GM21423 (cell line): ENCODE measurements at regions not wholly inside any gene's neighbourhood (a gene's known extent, or its start where the extent isn't known, plus 50 kb on each side); places are given as distances from the start of the nearest gene placed in this dataset.

Source experiments
- ATAC-seq: cut with Tn5 transposase; IDR thresholded peaks from one replicate; pipeline ENCODE4 v1.9.1; 2021; ENCODE audit warnings: mild to moderate bottlenecking, moderate library complexity; ENCODE audit not compliant: unreplicated experiment

DNA sequence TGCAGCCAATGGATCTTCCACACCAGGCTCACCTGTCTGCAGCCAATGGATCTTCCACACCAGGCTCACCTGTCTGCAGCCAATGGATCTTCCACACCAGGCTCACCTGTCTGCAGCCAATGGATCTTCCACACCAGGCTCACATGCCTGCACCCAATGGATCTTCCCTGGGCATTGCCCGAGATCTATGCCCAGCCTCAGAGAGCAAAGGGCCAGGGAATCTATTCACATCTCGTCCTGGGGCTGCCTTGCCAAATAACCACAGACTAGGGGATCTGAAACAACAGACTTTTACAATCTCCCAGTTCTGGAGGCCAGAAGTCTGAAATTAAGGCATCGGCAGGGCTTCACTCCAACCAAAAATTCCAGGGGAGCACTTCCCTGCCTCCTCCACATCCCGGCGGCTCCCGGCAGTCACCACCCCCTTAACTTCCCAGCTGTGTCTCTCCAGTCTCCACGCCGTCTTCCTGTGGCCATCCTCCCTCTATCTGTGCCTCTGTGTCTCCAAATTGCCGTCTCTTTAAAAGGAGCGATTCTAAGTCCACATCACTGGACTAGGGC lies 92.4 kb upstream of the PPP2R2D start:
- ATAC-seq = no peak

DNA sequence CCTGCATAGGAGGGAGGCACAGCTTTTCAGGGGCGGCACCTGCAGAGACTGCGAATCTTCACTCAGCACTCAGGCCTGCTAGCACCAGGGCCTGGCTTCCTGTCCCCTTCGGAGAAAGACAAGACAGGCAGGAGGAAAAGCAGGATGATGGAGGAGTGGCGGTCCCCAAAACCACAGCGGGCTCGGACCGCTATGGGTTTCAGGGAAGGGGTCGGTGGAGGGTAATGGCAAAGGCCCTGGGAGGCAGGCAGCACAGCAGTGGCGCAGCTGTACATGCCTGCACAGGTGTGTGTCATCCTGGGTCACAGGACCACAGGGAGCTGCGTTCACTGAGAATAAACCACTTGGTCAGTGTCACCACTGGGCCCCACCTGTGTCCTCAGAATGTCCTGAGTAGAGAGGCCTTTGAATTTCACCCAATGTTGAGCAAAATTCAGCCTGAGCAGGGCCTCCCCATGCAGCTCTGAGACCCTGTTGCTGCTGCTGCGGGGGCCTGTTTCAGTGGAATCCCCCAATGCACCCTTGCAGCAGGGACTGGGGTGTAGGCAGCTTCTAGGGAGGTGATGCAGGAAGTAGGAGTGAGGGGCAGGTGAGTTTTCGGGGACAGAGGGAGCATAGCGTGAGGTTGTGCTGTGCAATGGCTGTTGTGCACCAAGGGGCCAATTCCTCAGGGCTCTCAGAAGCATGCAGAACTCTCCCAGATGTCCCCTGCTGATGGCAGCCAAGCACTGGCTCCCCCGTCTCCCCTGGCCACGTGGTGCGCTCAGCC lies 90.6 kb upstream of the PPP2R2D start:
- ATAC-seq = no peak

DNA sequence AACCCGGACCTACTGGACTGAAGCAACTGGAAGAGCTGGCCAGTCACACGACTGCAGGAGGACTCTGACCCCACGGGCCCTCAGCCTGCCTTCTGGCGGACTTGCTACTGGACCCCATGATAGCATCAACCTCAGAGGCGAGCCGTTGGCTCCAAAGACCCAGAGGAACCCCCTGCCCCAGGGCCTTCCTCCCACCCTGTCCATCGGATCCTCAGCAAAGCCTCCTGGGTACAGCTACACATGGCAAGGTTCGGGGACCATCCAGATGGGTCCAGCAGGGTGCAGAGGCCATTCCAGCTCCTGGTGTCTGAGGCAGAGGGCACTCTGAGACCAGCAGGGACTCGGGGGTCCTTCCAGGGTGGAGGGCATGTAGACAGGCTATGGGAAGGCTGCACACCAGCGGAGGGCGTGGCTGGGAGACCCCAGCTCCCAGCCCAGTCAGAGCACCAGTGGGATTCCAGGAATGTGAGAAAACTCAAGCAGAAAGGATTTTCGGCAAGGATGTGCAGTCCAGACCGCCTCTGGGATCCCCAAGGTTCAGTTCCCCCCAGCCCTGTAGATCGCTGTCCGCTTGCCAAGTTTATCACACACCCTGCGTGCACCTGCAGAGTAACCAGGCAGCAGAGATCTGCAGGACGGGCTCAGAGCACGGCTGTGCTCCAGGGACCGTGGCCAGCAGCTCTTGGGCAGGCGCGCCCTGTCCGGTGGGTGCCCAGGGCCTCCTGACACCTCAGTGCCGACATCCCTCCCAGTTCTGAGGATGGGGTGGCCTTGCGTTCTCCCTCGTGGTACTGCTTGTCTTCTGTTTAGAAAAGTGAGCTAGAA lies 89.8 kb upstream of the PPP2R2D start:
- no peak for ATAC-seq

DNA sequence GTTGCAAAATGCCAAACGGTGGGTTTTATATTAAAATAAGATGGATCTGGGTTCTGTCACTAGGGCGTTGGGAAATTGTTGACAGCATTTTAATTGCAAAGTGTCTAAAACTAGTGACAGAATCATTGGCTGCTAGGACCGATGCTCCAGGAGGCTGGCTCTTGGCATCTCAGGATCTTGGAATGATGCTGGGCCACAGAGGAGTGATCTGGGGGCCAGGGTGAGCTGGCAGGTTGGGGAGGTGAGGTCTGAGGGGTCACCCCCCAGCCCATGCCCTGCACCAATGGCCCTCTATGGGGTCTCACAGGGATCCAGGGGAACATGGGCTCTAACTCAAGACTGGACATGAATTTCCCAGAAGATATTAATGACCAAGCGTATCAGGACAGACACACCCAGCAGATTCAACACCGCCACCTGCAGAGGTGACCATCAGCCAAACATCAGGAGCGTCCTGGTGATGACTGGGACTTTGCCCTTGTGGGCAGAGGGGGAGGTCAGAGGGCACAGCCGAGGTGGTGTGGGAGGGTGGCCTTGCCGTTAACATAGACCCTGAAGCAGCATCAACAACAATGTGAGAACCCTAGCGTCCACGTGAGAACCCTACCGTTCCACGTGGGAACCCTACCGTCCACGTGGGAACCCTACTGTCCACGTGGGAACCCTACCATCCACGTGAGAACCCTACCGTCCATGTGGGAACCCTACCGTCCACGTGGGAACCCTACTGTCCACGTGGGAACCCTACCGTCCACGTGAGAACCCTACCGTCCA lies 89.0 kb upstream of the PPP2R2D start:
- no peak for ATAC-seq

DNA sequence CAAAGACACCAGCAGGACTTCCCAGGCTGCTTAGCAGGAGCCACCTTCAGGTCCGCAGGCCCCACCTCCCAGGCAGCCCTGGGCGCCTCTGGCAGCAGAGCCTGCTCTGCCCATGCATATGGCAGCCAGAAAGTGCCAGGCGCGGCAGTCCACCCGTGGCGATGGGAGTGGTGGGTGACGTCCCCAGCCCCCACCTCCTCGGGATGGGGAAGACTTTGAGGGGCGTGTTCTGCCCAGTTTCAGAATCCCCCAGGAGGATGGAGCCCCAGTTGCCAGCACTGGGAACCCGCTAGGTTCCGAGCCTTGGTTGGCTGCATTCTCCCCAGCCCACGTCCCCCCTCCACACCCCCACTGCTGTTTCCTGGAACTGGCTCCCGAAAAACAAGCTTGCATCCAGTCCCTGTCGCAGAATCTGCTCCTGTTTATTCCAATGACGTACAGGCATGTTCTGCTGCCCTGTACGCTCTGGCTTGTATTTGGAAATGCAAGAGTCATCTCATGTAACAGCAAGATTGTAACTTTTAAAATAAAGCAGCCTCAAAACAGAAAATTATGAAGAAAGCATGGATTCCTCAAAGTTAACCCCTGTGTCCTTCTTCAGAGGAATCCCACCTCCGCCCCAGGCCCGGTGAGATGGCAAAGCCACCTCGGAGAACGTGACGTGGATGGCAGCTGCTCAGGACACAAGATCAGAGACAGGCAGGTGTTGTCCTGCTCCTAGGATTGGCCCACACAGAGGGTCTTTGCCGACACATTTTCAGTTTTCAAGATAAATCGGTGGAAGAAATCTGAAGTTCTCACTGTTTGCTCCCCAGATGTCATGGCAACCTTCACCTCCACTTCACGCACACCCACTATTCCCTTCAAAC lies 87.8 kb upstream of the PPP2R2D start:
- no peak for ATAC-seq

DNA sequence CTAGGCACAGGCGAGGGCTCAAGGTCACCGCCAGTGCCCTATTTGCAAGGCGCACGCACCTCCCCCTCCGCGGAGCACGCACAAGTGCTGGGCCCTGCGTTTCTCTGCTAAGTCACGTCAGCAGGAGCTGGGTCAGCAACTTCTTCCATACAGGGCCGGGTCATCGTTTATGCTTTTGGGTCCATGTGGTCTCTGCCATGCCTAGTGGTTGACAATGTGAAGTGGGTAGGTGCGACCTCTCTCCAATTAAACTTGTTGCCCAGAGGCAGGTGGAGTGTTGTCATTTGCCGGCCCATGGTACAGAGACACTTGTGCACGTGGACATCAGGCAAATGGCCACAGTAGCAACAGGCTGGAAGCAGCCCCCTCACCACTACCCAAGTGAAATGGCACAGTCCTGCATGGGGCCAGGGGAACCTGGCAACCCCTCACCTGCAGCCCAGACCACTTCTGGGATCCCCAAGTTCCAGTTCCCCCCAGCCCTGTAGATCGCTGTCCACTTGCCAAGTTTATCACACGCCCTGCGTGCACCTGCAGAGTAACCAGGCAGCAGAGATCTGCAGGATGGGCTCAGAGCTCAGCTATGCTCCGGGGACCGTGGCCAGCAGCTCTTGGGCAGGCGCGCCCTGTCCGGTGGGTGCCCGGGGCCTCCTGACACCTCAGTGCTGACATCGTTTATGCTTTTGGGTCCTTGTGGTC lies 86.1 kb upstream of the PPP2R2D start:
- no peak for ATAC-seq

DNA sequence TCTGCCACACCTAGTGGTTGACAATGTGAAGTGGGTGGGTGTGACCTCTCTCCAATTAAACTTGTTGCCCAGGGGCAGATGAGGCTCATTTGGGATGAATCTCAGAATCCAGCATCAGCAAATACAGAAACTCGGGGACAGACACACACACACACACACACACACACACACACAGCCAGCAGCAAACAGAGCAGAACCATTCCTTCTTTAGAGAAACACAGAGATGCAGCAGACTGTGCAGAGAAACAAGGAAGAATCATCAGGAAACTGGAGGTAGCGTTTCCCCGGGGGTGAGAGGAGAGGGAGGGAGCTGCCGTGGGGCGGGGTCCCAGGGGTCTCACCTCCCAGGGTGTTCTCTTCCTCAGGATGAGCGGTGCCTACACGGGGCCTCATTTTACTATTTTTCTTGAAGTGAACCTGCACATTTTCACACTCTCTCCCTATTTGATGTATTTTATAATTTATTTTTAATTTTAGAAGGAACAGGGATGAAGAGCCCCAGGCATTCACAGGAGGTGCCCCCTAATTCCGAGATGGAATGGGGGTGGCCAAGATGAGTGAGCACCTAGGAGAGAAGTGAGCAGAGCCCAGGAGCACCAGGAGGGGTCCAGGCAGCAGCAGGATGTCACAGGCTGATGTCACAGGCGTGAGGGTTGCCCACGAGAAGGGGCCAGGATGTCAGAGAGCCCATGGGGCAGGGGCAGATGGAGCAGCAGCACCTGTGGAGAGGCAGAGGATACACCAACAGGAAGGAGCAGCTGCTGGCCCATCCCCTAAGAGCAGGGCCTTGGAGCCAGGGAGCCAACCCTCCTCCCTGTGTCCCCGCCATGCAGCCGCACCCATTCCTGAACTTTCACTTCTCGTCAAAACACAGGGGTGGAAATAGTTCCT lies 85.3 kb upstream of the PPP2R2D start:
- no peak for ATAC-seq

DNA sequence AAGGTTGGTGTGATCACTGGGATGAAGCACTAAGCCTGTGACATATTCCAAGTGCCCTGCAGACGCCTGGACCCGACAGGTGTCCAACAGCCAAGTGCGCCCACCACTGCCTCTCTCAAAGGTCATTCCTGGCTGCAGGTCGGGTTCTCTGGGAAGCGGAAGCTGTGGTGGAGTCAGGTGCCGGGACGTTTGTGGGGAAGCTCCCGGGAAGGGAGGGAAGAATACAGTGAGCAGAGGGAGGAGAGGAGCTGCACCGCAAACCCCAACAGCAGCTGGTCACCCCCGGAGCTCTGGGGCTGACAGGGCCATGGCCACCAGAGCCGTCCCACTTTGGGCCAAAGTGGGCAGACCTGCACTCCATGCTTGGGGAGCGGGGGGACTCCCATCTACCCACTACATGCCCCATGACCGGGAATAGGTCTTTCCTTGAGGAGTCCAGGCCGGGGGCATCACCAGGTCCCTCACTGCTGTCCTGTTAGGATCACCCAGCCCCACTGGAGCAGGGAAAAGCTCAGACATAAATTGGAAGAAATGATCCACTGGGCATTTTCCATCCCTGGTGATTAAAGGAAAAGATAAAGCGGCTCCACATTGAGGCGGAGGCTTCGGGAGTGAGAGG lies 84.5 kb upstream of the PPP2R2D start:
- no peak for ATAC-seq

DNA sequence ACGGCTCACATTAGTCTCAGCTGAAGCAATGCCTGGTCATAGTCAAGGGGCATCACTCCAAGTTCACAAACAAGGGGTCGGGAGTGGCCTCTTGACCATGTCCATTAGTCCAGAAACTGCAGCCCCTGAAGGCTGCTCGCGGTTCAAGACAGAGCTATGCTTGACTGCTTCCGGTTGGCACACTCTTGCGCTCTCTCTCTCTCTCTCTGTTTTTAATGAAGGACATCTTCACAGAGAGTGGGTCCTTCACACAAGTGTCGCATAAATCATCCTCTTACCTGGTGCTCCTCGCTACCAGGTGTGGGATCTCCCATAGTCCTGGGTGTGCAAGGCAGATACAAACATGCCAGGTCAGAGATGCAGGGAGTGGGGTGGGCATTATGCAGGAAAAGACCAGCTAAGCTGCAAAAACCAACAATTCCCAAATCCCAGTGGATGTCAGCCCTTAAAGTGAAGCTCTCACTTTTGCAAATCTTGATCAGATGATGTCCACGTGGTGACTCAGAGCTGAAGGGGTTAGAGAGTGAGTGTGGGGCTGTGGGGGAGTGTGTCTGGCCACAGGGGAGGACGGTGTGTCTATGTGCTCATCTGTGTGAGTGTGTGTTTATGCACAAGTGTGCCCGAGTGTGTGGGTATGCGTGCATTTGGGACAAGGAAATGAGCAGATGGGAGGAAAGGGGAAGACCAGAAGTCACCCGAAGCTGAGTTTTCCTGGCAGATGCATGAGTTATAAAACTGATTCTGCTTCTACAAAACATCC lies 83.7 kb upstream of the PPP2R2D start:
- no peak for ATAC-seq

DNA sequence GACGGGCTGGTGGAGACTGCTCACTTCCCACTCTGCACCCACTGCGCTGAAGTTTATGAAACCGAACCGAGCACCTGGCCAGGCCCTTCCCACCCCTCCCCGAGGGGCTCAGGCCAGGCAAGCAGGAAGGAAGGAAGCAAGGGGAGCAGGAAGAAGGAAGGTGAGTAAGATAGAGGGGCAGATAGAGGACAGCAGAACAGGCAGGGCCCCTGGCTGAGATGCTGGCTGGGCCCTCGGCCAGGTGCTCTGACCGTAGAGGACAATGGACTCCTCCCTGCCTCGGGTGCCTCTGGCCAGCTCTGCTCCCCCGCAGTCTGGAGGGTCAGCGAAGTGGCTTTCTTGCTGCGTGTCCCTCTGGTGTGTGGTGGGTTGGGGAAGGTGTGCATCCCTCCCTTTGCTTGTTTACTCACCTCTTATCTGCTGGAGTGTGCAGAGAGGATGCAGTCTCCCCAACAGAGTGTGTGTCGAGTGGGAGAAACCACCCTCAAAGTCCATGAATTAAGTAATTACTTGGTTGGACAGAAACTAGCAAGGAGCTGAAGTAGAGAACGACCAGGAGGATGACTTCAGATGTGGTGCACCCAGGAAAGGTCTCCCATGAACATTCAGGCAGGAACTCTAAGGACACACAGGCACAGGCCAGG lies 82.8 kb upstream of the PPP2R2D start:
- no peak for ATAC-seq

DNA sequence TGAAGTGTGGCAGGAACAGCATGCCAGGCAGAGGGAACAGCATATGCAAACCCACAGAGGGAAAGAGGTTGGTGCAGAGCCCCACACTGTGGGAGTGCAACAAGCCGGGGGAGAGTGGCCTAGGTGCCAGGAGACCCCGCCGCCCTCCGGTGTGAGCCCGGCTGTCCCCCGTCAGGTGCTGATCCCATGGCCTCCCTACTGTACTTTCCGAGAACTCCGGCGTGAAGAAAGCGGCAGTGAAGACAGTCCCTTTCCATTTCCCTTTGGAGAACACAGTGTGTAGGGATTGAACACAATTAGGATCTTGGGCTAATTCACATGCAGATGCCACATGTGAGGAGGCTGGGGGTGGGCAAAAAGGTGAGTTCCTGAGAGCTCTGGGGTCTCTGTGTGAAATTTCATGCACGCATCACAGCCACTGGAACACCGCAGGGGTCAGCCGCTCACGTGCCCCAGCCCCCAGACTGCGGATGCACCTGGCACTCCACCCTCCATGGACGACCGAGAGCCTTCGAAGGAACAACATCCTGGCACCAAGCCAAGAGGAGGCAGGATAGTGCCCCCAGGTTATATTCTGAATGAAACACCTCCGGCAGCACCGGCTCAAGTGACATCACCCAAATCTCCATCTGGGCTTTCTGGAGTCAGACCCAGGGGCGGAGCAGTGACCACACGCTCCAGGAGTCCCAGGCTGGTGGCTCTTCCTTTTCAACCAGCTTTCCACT lies 82.1 kb upstream of the PPP2R2D start:
- no peak for ATAC-seq

DNA sequence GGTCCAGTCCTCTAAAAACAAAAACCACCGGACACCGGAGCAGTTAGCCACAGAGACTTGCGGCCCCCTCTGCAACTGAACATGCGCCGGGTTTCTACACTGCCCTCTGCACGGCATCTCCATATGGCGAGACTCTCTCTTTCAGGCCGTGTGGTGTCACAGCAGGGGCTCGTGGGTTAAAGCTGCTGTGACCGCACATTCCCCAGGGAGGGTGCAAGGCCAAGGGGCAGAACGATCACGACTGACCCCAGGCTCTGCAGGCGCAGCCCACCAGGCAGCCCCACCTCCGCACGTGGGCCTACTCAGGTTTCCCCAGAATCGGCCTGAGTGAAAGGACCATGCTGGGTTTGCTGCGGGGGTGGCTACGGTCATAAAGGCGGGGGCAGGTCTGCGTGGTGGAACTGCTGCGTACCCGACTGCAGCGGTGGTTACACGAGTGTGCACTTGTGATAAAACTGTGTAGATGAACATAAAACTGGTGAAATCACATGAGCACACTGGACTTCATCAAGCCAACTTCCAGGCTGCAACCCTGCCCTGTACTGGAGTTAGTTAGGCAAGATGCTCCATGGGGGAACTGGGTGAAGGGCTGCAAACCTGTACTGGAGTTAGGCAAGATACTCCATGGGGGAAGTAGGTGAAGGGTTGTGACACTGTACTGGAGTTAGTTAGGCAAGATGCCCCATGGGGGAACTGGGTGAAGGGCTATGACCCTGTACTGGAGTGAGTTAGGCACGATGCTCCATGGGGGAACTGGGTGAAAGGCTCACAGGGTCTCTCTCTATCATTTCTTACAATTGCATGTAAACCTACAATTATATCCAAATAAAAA lies 81.4 kb upstream of the PPP2R2D start:
- ATAC-seq = no peak

DNA sequence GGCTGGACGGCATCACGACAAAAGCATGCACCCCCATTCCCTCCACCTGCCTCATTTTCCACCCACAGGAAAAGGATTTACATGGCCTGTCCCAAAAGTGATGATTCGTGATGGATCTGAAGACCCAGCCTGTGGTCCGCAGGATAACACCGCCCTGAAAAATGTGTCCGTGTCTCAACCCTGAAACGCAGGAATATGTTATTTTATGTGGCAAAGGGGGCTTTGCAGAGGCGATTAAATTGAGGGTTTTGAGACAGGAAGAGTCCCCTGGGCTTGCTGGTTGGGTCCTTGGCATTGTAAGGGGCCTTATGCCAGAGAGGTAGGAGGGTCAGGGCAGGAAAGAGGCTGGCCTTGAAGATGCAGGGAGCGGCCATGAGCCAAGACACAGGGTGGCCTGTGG lies 80.2 kb upstream of the PPP2R2D start:
- no peak for ATAC-seq

DNA sequence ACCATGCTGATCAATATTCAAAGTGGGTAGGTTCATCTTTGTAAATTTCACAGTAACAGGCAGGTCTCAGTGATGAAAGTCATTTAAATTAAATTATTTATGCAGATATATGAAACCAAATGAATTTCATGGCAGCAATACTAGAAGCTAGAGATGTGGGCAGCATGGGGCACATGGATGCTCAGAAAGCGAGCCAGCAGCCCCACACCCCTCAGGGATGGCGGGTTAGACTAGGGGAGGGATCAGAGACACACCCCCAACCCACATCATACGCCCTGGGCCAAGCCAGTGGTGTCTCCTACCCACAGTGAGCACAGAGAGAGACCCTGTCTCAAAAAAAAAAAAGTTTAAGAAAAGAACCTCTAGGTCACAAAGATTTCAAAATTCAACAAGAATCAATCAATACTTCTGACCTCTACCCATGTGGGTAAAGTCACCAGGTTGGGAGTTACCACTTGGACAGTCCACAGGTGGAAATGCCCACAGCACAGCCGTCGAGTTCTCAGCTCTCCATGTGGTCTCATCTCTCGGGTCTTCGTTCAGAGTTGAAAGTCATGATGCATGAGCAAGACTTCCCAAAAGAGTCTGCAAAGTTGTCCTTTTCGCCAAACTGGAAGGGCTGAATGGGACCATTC lies 79.3 kb upstream of the PPP2R2D start:
- ATAC-seq = no peak
